ENCODE measurements at regions not wholly inside any gene's neighbourhood (a gene's known extent, or its start where the extent isn't known, plus 50 kb on each side); places are given as distances from the start of the nearest gene placed in this dataset.

DNA sequence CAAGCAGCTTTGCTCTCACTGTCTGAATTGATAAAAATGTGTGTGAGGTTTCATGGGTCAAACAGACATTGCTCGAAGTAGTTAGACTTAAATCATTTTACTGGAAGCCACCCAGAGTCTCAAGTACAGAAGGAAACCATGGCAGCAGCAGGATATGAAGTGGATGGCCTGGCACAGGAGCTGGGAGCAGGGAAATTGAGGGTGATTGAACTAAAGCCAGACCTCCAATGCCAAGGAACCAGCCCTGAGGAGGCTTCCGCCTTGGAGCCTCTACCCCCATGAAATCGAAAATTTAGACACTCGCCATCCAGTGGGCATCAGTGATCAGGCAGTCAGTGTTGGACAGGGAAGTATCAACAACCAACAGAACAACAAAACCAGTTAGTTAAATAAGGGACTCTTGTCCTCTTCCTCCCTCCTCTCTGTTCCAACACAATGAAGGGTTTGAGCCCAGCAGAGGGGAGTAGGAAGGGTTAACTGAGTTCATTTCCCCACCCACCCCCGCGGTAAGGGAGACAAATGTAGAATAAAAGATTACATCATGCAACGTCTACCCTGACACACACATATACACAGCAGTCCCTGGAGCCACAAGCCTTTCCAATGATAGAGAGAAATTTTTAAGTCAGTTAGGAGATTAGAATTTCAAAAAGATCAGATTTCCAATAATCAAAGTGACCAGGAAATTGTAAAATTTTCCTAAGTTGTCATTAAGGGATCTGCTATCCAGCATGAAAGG, 156.3 kb downstream of the SLC16A9 start:
- TF ChIP-seq, protein P1, sequence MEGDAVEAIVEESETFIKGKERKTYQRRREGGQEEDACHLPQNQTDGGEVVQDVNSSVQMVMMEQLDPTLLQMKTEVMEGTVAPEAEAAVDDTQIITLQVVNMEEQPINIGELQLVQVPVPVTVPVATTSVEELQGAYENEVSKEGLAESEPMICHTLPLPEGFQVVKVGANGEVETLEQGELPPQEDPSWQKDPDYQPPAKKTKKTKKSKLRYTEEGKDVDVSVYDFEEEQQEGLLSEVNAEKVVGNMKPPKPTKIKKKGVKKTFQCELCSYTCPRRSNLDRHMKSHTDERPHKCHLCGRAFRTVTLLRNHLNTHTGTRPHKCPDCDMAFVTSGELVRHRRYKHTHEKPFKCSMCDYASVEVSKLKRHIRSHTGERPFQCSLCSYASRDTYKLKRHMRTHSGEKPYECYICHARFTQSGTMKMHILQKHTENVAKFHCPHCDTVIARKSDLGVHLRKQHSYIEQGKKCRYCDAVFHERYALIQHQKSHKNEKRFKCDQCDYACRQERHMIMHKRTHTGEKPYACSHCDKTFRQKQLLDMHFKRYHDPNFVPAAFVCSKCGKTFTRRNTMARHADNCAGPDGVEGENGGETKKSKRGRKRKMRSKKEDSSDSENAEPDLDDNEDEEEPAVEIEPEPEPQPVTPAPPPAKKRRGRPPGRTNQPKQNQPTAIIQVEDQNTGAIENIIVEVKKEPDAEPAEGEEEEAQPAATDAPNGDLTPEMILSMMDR (conservative IDR thresholded peaks at IDR 0.05), result no peak
- TF ChIP-seq ZFX (IDR thresholded peaks at IDR 0.05), result no peak
- no peak overlapping the region for H3K27ac ChIP-seq

DNA sequence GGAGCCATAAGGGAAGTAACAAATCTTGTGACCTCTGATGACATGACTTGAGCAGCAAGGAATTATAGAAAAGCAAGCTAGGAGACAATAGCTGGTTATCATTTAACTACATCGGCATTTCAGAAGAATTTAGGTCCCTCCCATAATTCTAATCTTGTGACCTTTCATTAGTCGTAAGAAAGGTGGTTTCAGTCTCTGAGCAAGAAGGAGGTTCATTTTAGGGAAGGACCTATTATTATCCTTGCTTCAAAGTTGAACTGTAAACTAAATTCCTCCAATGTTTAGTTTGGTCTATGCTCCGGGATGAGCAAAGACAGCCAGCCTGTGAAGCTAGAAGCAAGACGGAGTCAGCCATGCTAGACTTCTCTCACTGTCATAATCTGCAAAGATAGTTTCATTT, 159.6 kb downstream of the SLC16A9 start:
- TF ChIP-seq ZFX (IDR thresholded peaks at IDR 0.05), result no peak
- TF ChIP-seq, protein P1 (conservative IDR thresholded peaks at IDR 0.05), result no peak
- H3K27ac ChIP-seq, result no peak overlapping the region

DNA sequence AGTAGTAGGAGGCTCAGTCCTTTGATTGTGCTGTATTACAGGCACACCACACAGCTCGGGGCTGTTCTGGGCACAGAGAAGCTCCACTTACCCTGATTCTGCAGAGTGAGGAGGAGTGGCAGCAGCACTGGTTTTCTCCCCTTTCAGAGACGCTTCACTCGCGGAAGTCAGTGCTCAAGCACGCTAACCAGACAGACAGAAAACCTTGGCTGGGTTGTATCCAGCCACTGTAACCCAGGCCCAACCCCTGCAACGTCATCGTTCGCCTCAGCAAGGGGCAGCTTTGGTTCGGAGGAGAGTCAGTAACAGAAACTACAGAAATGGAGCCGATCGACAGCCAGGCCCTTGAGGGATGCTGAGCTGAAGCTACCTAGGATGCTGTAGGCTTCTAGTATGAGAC, 171.0 kb downstream of the SLC16A9 start:
- H3K27ac ChIP-seq, result no peak overlapping the region
- TF ChIP-seq ZFX (IDR thresholded peaks at IDR 0.05), result no peak
- TF ChIP-seq, protein P1 (conservative IDR thresholded peaks at IDR 0.05), result no peak

DNA sequence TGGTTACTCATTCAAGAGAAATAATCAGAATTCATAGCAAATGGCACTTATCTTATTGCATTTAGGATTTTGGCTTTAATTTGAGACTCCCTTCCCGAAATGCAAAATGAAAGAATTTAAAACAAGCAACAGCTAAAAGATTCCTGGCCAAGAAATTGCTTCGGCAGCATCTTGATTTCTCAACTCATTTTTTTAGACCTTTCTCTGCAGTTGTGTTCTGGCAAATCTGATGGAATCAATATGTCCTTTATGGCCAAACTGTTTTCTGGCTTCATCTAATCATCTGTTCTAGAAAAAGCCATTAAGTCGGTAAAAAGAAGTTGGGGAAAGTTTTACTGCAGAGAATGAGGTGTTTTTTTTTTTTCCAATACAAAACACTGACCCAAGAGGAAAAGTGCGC, 172.1 kb downstream of the SLC16A9 start:
- no peak for TF ChIP-seq ZFX (IDR thresholded peaks at IDR 0.05)
- TF ChIP-seq, protein P1 (conservative IDR thresholded peaks at IDR 0.05), result no peak
- no peak overlapping the region for H3K27ac ChIP-seq

DNA sequence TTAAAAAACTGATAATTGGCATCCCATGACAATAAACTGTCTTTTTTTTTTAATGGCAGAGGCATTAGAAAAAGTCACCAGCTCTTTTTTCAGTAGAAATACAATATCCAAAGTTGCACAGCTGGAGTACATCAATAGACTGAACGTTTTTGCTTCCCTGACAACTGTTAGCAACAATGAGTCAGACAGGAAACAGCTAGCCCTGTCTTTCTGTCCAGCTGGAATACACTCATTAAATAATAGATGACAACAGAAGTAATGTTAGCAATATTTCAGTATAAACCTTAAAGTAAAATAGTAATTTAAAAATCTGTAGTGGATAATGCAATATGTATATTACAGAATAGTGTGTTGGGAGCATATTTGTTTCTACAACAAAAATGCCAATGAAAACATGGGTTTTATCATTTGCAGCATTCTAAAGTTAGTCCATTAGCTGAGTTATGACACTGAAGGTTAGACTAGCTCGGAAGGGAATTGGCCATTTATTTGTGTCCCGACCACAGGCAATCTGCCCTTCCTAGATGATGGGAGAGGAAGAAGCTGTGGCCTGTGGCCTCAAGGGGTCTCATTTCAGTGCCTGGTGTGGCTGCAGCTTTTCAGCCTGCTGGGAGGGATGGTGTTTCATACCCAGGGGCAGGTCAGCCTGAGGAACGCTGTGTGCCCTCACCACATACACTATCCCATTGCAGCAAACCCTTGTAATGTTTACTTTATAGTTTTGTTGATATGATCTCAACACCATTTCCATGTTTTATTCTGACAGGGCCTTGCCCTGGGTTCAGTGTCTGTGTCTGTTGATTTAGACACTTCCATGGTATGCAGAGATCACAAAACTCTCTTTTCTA, 173.3 kb downstream of the SLC16A9 start:
- H3K27ac ChIP-seq, result peak overlapping the region; percentile 31
- no peak for TF ChIP-seq ZFX (IDR thresholded peaks at IDR 0.05)
- TF ChIP-seq, protein P1 (conservative IDR thresholded peaks at IDR 0.05), result no peak

DNA sequence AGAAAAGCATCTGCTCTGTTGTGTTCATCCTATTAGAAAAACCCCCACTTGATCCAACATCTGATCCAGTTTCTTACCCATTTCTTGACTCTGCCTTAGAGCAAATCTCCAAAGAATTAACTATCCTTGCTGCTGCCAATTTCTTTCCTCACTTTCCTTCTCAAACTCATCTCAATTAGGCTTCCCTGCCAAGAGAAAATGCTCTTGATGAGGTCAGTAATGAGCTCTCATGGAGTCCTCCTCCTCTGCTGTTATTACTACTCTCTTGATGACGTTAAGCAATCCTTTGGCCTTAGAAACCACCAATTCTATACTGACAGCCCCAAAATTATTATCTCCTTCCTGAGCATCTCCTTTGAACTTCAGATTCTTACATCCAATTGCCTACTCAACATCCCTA, 162.0 kb upstream of the FAM13C start:
- TF ChIP-seq, protein P1 (conservative IDR thresholded peaks at IDR 0.05), result no peak
- no peak for TF ChIP-seq ZFX (IDR thresholded peaks at IDR 0.05)

DNA sequence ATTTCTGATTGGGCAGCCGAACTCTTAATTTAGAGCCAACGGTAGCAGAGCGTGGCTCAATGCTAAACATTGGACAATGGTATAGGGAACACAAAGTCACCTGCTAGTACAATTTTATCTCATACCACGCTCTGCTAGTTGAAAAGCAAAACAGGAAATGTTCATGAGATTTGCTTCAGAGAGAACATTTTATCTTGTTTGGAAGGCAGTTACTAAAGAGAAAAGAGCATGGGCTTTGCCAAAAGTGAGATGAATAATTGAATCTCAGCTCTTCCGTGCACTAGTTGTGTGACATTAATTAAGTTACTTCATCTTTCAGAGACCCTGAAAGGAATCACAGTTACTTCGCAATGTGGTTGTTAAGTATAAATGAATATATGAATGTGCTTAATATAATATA, 161.5 kb upstream of the FAM13C start:
- no peak overlapping the region for H3K27ac ChIP-seq
- no peak for TF ChIP-seq ZFX (IDR thresholded peaks at IDR 0.05)
- TF ChIP-seq, protein P1 (conservative IDR thresholded peaks at IDR 0.05), result no peak

More for the DNA sequence above, 162.0 kb upstream of the FAM13C start:
- H3K27ac ChIP-seq, result no peak overlapping the region

Data from C4-2B (cell line).